HUES6 (cell line): ENCODE measurements at regions not wholly inside any gene's neighbourhood (a gene's known extent, or its start where the extent isn't known, plus 50 kb on each side); places are given as distances from the start of the nearest gene placed in this dataset.

Source experiments
- H3K27ac ChIP-seq: 2 replicates; pipeline ENCODE4 v1.7.0; 2013; ENCODE audit warnings: low read depth, mild to moderate bottlenecking, low read length, inconsistent platforms
- H3K27me3 ChIP-seq: 2 replicates; pipeline ENCODE4 v1.6.1; 2013; ENCODE audit warnings: low read length; ENCODE audit not compliant: control insufficient read depth, insufficient read depth
- H3K36me3 ChIP-seq: 2 replicates; pipeline ENCODE4 v1.6.1; 2013; ENCODE audit warnings: low read length; ENCODE audit not compliant: control insufficient read depth, insufficient read depth
- H3K4me1 ChIP-seq: 2 replicates; pipeline ENCODE4 v1.6.1; 2013; ENCODE audit warnings: low read length; ENCODE audit not compliant: control insufficient read depth, insufficient read depth
- H3K4me3 ChIP-seq: 2 replicates; pipeline ENCODE4 v1.5.1; 2013; ENCODE audit warnings: low read depth, low read length
- H3K9ac ChIP-seq: one replicate; pipeline ENCODE4 v1.6.1; 2013; ENCODE audit warnings: mild to moderate bottlenecking, low read length
- H3K9me3 ChIP-seq: 2 replicates; pipeline ENCODE4 v1.6.1; 2013; ENCODE audit warnings: low read depth, low read length; ENCODE audit not compliant: control insufficient read depth, insufficient read depth

DNA sequence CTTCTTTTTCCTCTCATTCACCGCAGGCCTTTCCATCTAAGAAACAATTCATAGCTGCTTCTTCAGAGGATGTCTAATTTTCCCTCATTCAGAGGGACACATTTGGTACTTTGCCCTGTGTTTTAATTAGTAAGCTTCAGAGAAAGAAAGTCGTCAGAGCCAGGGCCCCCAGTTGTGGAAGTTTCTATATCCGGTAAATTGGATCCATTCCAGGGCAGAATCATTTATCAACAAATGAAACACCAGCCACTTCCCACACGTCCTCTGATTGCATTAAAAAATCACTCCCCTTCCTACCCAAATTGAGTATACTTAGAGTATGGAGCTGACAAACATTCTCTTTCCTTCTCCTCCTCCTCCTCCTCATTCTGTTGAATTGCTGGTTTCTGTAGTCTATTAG, 205.8 kb upstream of the HDAC9 start:
- H3K4me1 ChIP-seq, result no peaks in the 10 kb centered on the region
- no peaks in the 10 kb centered on the region for H3K27me3 ChIP-seq
- H3K36me3 ChIP-seq, result no peaks in the 10 kb centered on the region
- no peak overlapping the region for H3K27ac ChIP-seq
- no peak overlapping the region for H3K9ac ChIP-seq
- no peaks in the 10 kb centered on the region for H3K9me3 ChIP-seq
- no peak overlapping the region for H3K4me3 ChIP-seq

DNA sequence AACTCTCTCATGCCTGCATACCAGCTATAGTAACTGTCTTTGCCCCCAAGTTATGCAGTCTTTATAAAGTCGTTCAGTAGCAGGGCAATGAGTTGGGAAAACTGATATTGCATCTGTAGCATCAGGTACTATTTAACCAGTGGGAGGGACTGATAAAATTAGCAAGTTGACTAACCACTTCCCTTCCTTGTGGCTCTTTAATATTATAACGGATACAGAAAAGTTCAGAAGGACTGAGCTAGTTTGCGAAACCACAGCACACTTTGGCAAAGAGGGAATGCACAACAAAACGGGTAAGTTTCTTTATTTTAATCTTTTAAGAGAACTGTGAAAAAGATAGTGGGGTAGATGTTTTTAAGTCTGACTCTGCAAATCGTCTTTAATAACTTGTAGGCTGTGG, 205.3 kb upstream of the HDAC9 start:
- Histone ChIP-seq H3K27me3 (no peaks in the 10 kb centered on the region), H3K9me3 (no peaks in the 10 kb centered on the region), H3K9ac (no peak overlapping the region), H3K4me1 (no peaks in the 10 kb centered on the region), H3K27ac (no peak overlapping the region), H3K36me3 (no peaks in the 10 kb centered on the region), H3K4me3 (no peak overlapping the region)

DNA sequence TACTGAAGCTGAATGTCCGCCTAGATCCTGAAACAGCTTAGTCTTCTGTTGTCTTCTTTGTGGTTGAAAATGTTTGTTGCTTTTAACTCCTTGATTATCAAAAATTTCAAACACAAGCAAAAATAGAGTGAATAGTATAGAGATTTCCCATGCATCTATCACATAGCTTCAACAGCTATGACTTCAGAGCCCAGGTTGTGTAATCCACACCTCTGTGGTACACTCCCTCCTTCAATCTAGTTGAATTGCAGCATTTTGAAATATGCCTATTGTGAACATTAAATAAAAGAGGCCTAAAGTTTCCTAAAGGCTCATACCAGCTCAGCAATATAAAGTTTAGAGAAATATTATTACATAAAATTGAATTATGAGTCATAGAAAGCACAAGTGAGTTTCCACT, 204.7 kb upstream of the HDAC9 start:
- H3K9me3 ChIP-seq, result no peaks in the 10 kb centered on the region
- no peaks in the 10 kb centered on the region for H3K4me1 ChIP-seq
- no peaks in the 10 kb centered on the region for H3K36me3 ChIP-seq
- H3K9ac ChIP-seq, result no peak overlapping the region
- no peaks in the 10 kb centered on the region for H3K27me3 ChIP-seq
- H3K4me3 ChIP-seq, result no peak overlapping the region
- H3K27ac ChIP-seq, result no peak overlapping the region

DNA sequence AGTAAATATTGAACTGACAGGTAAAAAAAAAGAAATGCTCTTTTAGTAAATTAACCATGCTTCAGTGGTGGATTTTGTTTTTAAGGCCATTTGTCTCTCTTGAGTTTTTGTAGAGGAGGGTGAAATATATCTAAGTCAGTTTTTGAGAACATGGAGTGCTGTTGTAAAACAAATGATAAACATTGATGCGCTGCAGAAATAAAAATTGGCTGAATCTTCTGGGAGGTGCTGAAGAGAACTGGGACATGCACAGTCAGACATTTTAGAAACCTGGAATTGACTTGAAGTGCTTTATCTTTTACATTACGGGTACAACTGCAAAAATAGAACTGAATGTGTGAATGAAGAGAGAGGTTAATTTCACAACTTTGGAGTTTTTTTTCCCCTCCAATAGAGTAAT, 203.0 kb upstream of the HDAC9 start:
- Histone ChIP-seq H3K4me3 (no peak overlapping the region), H3K27ac (no peak overlapping the region), H3K4me1 (no peaks in the 10 kb centered on the region), H3K36me3 (no peaks in the 10 kb centered on the region), H3K9ac (no peak overlapping the region), H3K27me3 (no peaks in the 10 kb centered on the region), H3K9me3 (no peaks in the 10 kb centered on the region)

DNA sequence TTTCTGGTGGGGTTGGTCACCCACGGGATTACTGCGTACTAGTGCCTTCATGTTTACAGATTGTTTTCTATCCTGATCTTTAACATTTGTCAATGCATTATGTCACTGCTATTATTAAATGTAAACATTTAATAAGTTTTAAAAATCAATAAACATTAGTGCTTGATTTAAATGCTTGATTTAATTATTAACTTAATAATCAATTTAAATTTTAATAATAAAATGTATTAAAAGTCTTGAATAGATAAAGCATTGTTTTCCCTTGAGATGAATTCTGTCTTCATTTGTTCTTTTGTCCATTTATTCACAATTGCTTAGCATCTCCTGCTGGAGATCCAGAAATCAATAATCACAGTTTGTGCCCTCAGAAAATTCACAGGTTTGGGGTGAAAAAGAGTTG, 201.8 kb upstream of the HDAC9 start:
- H3K9ac ChIP-seq, result no peak overlapping the region
- H3K4me3 ChIP-seq, result no peak overlapping the region
- H3K36me3 ChIP-seq, result no peaks in the 10 kb centered on the region
- no peaks in the 10 kb centered on the region for H3K27me3 ChIP-seq
- no peaks in the 10 kb centered on the region for H3K4me1 ChIP-seq
- H3K9me3 ChIP-seq, result no peaks in the 10 kb centered on the region
- H3K27ac ChIP-seq, result no peak overlapping the region

DNA sequence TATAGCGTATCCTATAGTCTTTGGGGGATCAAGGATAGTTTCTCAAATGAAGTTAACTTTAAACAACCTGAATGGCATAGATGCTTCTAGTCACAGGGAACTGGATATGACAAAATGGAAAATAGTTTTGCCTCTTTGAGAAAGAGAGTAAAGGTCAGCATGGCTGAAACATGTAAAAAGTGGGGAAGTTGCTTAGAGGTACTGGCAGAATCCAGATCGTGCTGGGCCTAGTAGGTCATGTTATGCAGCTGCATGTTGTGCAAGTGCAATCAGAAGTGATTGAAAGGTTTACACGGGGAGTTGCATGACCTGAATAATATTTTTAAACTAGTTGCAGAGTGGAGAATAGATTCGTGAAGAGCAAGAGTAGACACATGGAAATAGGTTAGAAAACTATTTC, 201.1 kb upstream of the HDAC9 start:
- H3K27ac ChIP-seq, result no peak overlapping the region
- no peak overlapping the region for H3K9ac ChIP-seq
- no peaks in the 10 kb centered on the region for H3K36me3 ChIP-seq
- H3K9me3 ChIP-seq, result no peaks in the 10 kb centered on the region
- no peak overlapping the region for H3K4me3 ChIP-seq
- 0 out of 2 replicates have a peak, but pooled peaks cover 3% of the 10 kb centered on the region for H3K4me1 ChIP-seq
- H3K27me3 ChIP-seq, result no peaks in the 10 kb centered on the region

DNA sequence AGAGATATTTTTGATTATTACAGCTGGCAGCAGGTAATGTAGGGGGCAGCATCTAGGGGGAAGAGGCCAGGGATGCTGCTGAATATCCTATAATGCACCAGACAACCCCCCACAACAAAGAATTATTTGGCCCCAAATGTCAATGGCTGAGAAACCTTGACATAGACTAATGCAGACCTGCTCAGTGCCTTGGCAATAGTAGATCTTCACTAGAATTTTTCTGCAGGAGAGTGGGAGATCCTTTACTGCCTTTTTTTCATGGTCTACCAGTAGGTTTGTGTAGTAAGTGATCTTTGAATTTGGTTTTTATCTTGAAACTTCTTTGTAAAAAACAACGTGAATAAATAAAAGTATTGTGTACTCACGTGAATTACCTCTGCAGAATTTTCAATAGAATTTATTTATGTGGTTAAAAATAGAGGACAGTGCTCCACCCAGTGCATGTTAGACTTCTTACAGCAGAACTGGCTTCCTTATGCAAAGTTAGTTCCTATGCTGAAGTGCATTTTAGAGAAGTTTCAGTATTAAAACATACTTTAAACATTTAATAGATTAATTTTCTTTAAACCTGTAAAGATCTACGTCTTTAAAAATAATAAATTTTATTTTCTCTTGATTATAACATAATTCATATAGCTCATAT, 199.6 kb upstream of the HDAC9 start:
- 0 out of 2 replicates have a peak, but pooled peaks cover 4% of the 10 kb centered on the region for H3K4me1 ChIP-seq
- H3K27me3 ChIP-seq, result no peaks in the 10 kb centered on the region
- H3K27ac ChIP-seq, result no peak overlapping the region
- H3K36me3 ChIP-seq, result no peaks in the 10 kb centered on the region
- no peak overlapping the region for H3K4me3 ChIP-seq
- H3K9me3 ChIP-seq, result no peaks in the 10 kb centered on the region
- no peak overlapping the region for H3K9ac ChIP-seq

DNA sequence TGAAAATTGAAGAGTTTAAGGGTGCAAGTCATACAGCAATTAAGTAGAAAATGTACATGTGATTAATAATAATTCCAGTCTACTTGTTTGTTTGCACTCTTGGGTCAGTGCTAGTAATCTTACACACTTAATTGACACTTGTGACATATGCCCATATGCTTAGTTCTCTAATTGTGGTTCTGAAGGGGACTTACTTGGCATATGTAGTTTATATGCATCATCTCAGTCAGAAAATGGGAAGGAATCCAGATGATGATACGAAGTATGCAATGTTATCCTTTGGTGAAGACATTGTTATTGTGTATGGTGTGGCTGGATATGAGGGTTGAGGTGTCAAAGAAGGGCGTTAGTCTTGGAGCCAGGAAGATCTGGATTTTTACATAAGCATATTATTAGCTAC, 193.5 kb upstream of the HDAC9 start:
- H3K9ac ChIP-seq, result no peak overlapping the region
- no peak overlapping the region for H3K4me3 ChIP-seq

DNA sequence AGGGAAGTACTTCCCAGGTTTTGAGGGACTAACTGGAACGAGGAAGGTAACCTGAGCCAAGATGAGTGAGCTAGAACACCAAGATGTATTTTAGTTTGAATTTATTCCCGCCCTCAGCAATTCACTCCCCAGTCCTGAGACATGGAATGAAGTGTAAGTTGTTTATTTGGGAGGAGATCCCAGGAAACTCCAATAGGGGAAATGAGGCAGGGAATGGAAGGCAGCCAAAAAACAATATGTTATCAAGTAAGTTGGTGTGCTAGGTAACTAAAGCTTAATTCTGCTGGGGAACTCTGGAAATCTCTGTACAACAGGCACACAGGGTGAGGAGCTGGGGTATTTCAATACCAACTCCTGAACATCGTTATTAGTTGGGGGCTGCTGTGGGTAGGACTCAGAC, 189.7 kb upstream of the HDAC9 start:
- H3K9ac ChIP-seq, result no peak overlapping the region
- H3K36me3 ChIP-seq, result no peaks in the 10 kb centered on the region
- no peaks in the 10 kb centered on the region for H3K4me1 ChIP-seq
- no peaks in the 10 kb centered on the region for H3K27me3 ChIP-seq
- no peaks in the 10 kb centered on the region for H3K9me3 ChIP-seq
- no peak overlapping the region for H3K4me3 ChIP-seq
- no peak overlapping the region for H3K27ac ChIP-seq

More for the DNA sequence above, 193.5 kb upstream of the HDAC9 start:
- Histone ChIP-seq H3K27me3 (no peaks in the 10 kb centered on the region), H3K27ac (no peak overlapping the region), H3K36me3 (no peaks in the 10 kb centered on the region), H3K9me3 (no peaks in the 10 kb centered on the region), H3K4me1 (0 out of 2 replicates have a peak, but pooled peaks cover 4% of the 10 kb centered on the region)

DNA sequence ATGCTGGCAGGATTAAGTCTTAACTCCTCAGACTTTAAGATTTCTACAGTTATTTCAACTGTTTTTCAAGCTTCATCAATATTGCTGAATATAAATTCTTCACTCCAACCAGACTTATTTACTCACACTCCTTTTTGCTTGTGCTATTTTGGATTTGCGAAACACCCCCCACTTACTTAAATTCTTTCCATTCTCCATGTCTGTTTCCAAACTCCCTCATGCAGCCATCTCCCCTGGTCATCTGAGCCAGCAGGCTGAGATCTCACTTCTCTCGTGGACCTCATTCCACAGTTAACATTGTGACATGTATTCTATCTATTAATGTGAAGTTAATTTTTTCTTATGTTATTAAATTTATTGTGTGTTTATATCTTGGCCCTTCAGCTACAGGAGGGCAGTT, 188.9 kb upstream of the HDAC9 start:
- Histone ChIP-seq H3K27ac (no peak overlapping the region), H3K4me3 (no peak overlapping the region), H3K4me1 (no peaks in the 10 kb centered on the region), H3K9ac (no peak overlapping the region), H3K36me3 (no peaks in the 10 kb centered on the region), H3K9me3 (no peaks in the 10 kb centered on the region), H3K27me3 (no peaks in the 10 kb centered on the region)

DNA sequence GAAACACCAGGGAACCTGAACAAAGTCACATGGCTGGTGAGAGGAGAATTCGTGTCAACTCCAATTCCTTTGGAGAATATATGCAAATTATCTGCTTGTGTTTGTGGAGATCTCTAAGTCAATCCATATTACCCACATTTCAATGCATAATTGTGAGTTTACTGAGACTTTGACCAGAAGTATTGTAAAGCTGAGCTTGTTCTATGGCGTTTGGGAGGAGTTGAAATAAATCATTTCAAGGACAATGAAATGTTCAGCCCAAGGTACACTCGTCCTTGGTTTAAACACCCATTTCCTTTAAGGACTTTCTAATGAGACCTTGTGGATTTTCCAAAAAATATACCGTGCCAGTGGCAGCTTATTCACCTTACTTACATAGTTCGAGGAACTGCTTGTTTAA, 186.6 kb upstream of the HDAC9 start:
- H3K9ac ChIP-seq, result no peak overlapping the region
- H3K27ac ChIP-seq, result no peak overlapping the region
- no peaks in the 10 kb centered on the region for H3K27me3 ChIP-seq
- H3K4me1 ChIP-seq, result no peaks in the 10 kb centered on the region
- no peaks in the 10 kb centered on the region for H3K36me3 ChIP-seq
- no peaks in the 10 kb centered on the region for H3K9me3 ChIP-seq
- H3K4me3 ChIP-seq, result no peak overlapping the region

DNA sequence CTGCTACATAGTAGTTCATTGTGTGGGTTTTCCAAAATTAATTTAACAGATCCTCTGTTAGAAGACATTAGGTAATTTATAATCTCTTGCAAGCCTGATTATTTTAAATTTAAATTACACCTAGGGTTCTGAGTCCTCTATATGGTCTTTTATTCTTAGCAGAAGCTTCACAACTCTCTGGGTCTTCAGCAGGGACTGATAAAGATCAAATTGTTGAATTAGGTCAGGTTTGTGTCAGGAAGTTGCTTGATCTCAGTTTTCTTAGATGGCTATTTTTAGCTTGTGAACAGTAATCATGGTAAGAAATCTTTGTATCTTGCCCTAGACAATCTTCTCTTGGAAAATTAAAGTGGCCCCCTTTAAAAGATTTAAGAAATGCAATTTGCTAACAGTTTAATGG, 183.1 kb upstream of the HDAC9 start:
- Histone ChIP-seq H3K9ac (no peak overlapping the region), H3K9me3 (no peaks in the 10 kb centered on the region), H3K4me1 (peaks cover 3% of the 10 kb centered on the region; the same call in 1 of the 2 replicates), H3K36me3 (no peaks in the 10 kb centered on the region), H3K27ac (no peak overlapping the region), H3K4me3 (no peak overlapping the region), H3K27me3 (no peaks in the 10 kb centered on the region)
